ENCODE measurements at regions not wholly inside any gene's neighbourhood (a gene's known extent, or its start where the extent isn't known, plus 50 kb on each side); places are given as distances from the start of the nearest gene placed in this dataset.

GRCh38 chr5:74421377-74421776 is 219.2 kb downstream of the ENC1 start:
- TF ChIP-seq CTCF (IDR thresholded peaks at IDR 0.05; ENCODE audit: extremely low read depth, low read depth, low read length), result no peak
- H3K27ac ChIP-seq (ENCODE audit: low read depth, low read length), result no peak overlapping the region
- H4K20me1 ChIP-seq (ENCODE audit: insufficient read depth, low read length), result no peaks in the 10 kb centered on the region
- no peak overlapping the region for H3K4me2 ChIP-seq (ENCODE audit: insufficient read depth, low read length)
- DNase-seq (ENCODE audit: insufficient read length, low spot score, missing footprints), result no peak
- H3K79me2 ChIP-seq (ENCODE audit: insufficient read depth, low read length), result no peaks in the 10 kb centered on the region
- no peaks in the 10 kb centered on the region for H3K9me3 ChIP-seq (ENCODE audit: low read depth, low read length)
- no peak overlapping the region for H3K4me3 ChIP-seq (ENCODE audit: insufficient read depth, low read length)
- H3K4me1 ChIP-seq (ENCODE audit: insufficient read depth, low read length), result no peaks in the 10 kb centered on the region
- H3K36me3 ChIP-seq (ENCODE audit: insufficient read depth, low read length), result no peaks in the 10 kb centered on the region
- no peaks in the 10 kb centered on the region for H3K27me3 ChIP-seq (ENCODE audit: insufficient read depth, low read length)
- no peak overlapping the region for H2AFZ ChIP-seq (ENCODE audit: low read length)

- no peaks in the 10 kb centered on the region for H3K27me3 ChIP-seq (ENCODE audit: insufficient read depth, low read length)
- H3K36me3 ChIP-seq (ENCODE audit: insufficient read depth, low read length), result no peaks in the 10 kb centered on the region
- no peaks in the 10 kb centered on the region for H3K9me3 ChIP-seq (ENCODE audit: low read depth, low read length)
- H3K4me1 ChIP-seq (ENCODE audit: insufficient read depth, low read length), result no peaks in the 10 kb centered on the region
- H3K4me2 ChIP-seq (ENCODE audit: insufficient read depth, low read length), result no peak overlapping the region
- no peak overlapping the region for H2AFZ ChIP-seq (ENCODE audit: low read length)
- no peak overlapping the region for H3K27ac ChIP-seq (ENCODE audit: low read depth, low read length)
- DNase-seq (ENCODE audit: insufficient read length, low spot score, missing footprints), result no peak
- TF ChIP-seq CTCF (IDR thresholded peaks at IDR 0.05; ENCODE audit: extremely low read depth, low read depth, low read length), result no peak
- H3K79me2 ChIP-seq (ENCODE audit: insufficient read depth, low read length), result no peaks in the 10 kb centered on the region
- H3K4me3 ChIP-seq (ENCODE audit: insufficient read depth, low read length), result no peak overlapping the region
- H4K20me1 ChIP-seq (ENCODE audit: insufficient read depth, low read length), result no peaks in the 10 kb centered on the region
These were observed 219.6 kb downstream of the ENC1 start for GRCh38 chr5:74420947-74421346.

- no peak overlapping the region for H3K27ac ChIP-seq (ENCODE audit: low read depth, low read length)
- H3K4me1 ChIP-seq (ENCODE audit: insufficient read depth, low read length), result no peaks in the 10 kb centered on the region
- no peaks in the 10 kb centered on the region for H3K36me3 ChIP-seq (ENCODE audit: insufficient read depth, low read length)
- no peak overlapping the region for H3K4me3 ChIP-seq (ENCODE audit: insufficient read depth, low read length)
- TF ChIP-seq CTCF (IDR thresholded peaks at IDR 0.05; ENCODE audit: extremely low read depth, low read depth, low read length), result no peak
- H3K4me2 ChIP-seq (ENCODE audit: insufficient read depth, low read length), result no peak overlapping the region
- H3K27me3 ChIP-seq (ENCODE audit: insufficient read depth, low read length), result no peaks in the 10 kb centered on the region
- no peak overlapping the region for H2AFZ ChIP-seq (ENCODE audit: low read length)
- H3K9me3 ChIP-seq (ENCODE audit: low read depth, low read length), result no peaks in the 10 kb centered on the region
- H3K79me2 ChIP-seq (ENCODE audit: insufficient read depth, low read length), result no peaks in the 10 kb centered on the region
- no peak for DNase-seq (ENCODE audit: insufficient read length, low spot score, missing footprints)
- H4K20me1 ChIP-seq (ENCODE audit: insufficient read depth, low read length), result no peaks in the 10 kb centered on the region
These were observed 220.3 kb downstream of the ENC1 start for GRCh38 chr5:74420220-74420619.

- Histone ChIP-seq H3K4me2 (ENCODE audit: insufficient read depth, low read length) (no peak overlapping the region), H2AFZ (ENCODE audit: low read length) (no peak overlapping the region), H4K20me1 (ENCODE audit: insufficient read depth, low read length) (no peaks in the 10 kb centered on the region), H3K4me1 (ENCODE audit: insufficient read depth, low read length) (no peaks in the 10 kb centered on the region), H3K9me3 (ENCODE audit: low read depth, low read length) (no peaks in the 10 kb centered on the region), H3K36me3 (ENCODE audit: insufficient read depth, low read length) (no peaks in the 10 kb centered on the region), H3K27me3 (ENCODE audit: insufficient read depth, low read length) (no peaks in the 10 kb centered on the region), H3K27ac (ENCODE audit: low read depth, low read length) (no peak overlapping the region), H3K79me2 (ENCODE audit: insufficient read depth, low read length) (no peaks in the 10 kb centered on the region), H3K4me3 (ENCODE audit: insufficient read depth, low read length) (no peak overlapping the region)
- no peak for TF ChIP-seq CTCF (IDR thresholded peaks at IDR 0.05; ENCODE audit: extremely low read depth, low read depth, low read length)
- no peak for DNase-seq (ENCODE audit: insufficient read length, low spot score, missing footprints)
These were observed 221.1 kb downstream of the ENC1 start for GRCh38 chr5:74419468-74419867.
